Smooth muscle cell (in vitro differentiated cells): ENCODE measurements at regions not wholly inside any gene's neighbourhood (a gene's known extent, or its start where the extent isn't known, plus 50 kb on each side); places are given as distances from the start of the nearest gene placed in this dataset.

Experiments
- DNase-seq: peaks from one replicate; lab custom pipeline; 2025; ENCODE audit not compliant: unreplicated experiment; lab: John Stamatoyannopoulos, UW
- H2AFZ ChIP-seq: fragments of 200-600 bp; sonication (generic); 2 replicates; pipeline ENCODE4 v1.6.0; 2016; ENCODE audit warnings: antibody characterized with exemption, low read depth, mild to moderate bottlenecking
- H3F3A ChIP-seq: fragments of 200-600 bp; sonication (generic); 2 replicates; pipeline ENCODE4 v1.6.0; 2017; ENCODE audit warnings: antibody characterized with exemption, low read depth
- H3K27ac ChIP-seq: fragments of 200-600 bp; sonication (generic); 2 replicates; pipeline ENCODE4 v1.5.1; 2016; ENCODE audit warnings: low read depth, mild to moderate bottlenecking
- H3K27me3 ChIP-seq: fragments of 200-600 bp; sonication (generic); 2 replicates; pipeline ENCODE4 v1.6.1; 2016; ENCODE audit warnings: low read depth, mild to moderate bottlenecking
- H3K36me3 ChIP-seq: fragments of 200-600 bp; sonication (generic); 2 replicates; pipeline ENCODE4 v1.5.1; 2016; ENCODE audit warnings: low read depth
- H3K4me1 ChIP-seq: fragments of 200-600 bp; sonication (generic); 2 replicates; pipeline ENCODE4 v1.5.1; 2016; ENCODE audit warnings: low read depth
- H3K4me2 ChIP-seq: fragments of 200-600 bp; sonication (generic); 2 replicates; pipeline ENCODE4 v1.6.0; 2016; ENCODE audit warnings: mild to moderate bottlenecking
- H3K4me3 ChIP-seq: fragments of 200-600 bp; sonication (generic); 2 replicates; pipeline ENCODE4 v1.5.1; 2016; ENCODE audit warnings: mild to moderate bottlenecking
- H3K79me2 ChIP-seq: fragments of 200-600 bp; sonication (generic); 2 replicates; pipeline ENCODE4 v1.6.0; 2016; ENCODE audit warnings: low read depth, mild to moderate bottlenecking
- H3K9ac ChIP-seq: fragments of 200-600 bp; sonication (generic); 2 replicates; pipeline ENCODE4 v1.6.0; 2016; ENCODE audit warnings: low read depth
- H3K9me3 ChIP-seq: fragments of 200-600 bp; sonication (generic); replicated peaks from 2 replicates; pipeline ENCODE4 v1.5.1; 2016; ENCODE audit warnings: low read depth
- H4K20me1 ChIP-seq: fragments of 200-600 bp; sonication (generic); 2 replicates; pipeline ENCODE4 v1.6.0; 2016; ENCODE audit warnings: low read depth
- WGBS: methylation state at CpG from one replicate; pipeline ENCODE4 v1.1.7; 2016; ENCODE audit warnings: low lambda C conversion rate; 5-methylcytosine and 5-hydroxymethylcytosine counted together
- TF ChIP-seq, protein P1 (sequence below): fragments of 200-600 bp; sonication (generic); IDR thresholded peaks from 2 replicates; pipeline ENCODE4 v1.5.1; 2017; ENCODE audit warnings: borderline replicate concordance, mild to moderate bottlenecking, antibody characterized with exemption; ENCODE audit not compliant: insufficient read depth, poor library complexity, severe bottlenecking

DNA sequence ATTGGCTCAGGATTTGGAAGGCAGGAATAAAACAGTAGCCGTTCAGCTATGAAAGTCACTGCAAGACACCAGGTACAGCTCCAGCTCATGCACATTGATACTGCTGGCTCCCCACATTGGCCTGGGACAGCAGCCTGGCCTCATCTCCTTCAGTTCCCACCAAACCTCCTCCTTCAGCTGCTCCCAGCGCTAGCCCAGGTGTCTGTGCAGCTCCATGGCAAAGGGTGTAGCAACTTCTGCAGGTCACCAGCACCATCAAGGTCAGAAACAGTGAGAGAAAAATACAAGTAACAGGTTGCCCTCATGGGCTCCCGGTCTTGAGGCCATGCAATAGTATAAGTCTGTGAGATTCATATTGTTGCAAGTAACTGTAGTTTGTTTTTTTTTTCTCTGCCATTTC, 216.7 kb upstream of the CTAGE1 start:
- no peaks in the 10 kb centered on the region for H4K20me1 ChIP-seq

DNA sequence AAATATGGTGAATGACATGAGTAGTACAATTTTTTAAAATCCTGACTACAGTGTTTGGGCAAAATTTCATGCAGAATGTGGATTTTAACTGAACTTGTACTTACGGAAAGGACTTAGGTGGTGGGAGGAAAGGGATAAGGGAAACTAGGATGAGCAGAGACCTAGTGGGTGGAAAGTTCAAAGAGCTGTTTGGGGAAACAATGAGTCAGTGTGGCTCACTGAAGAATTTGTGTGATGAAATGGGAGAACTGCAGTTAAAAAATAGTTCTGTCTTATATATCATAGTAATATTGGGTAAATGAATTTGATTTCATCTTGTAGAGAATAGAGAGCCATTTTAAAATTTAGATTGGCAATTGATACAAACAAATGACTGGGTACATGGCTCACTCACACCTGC, 220.1 kb upstream of the CTAGE1 start:
- Histone ChIP-seq H3K36me3 (no peaks in the 10 kb centered on the region), H3F3A (no peaks in the 10 kb centered on the region), H3K9ac (no peak overlapping the region), H3K27ac (peak overlapping the region; percentile 40), H4K20me1 (no peaks in the 10 kb centered on the region), H3K9me3 (peaks cover 6% of the 10 kb centered on the region), H2AFZ (no peak overlapping the region), H3K27me3 (no peaks in the 10 kb centered on the region), H3K4me2 (no peak overlapping the region), H3K4me3 (no peak overlapping the region), H3K79me2 (no peaks in the 10 kb centered on the region), H3K4me1 (no peaks in the 10 kb centered on the region)
- DNase-seq, result no peak
- 41% methylated on average over 1 of the region's 1 CpG for WGBS
- TF ChIP-seq, protein P1, sequence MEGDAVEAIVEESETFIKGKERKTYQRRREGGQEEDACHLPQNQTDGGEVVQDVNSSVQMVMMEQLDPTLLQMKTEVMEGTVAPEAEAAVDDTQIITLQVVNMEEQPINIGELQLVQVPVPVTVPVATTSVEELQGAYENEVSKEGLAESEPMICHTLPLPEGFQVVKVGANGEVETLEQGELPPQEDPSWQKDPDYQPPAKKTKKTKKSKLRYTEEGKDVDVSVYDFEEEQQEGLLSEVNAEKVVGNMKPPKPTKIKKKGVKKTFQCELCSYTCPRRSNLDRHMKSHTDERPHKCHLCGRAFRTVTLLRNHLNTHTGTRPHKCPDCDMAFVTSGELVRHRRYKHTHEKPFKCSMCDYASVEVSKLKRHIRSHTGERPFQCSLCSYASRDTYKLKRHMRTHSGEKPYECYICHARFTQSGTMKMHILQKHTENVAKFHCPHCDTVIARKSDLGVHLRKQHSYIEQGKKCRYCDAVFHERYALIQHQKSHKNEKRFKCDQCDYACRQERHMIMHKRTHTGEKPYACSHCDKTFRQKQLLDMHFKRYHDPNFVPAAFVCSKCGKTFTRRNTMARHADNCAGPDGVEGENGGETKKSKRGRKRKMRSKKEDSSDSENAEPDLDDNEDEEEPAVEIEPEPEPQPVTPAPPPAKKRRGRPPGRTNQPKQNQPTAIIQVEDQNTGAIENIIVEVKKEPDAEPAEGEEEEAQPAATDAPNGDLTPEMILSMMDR, result no peak

More for the DNA sequence above, 216.7 kb upstream of the CTAGE1 start:
- Histone ChIP-seq H3K9me3 (peaks cover 9% of the 10 kb centered on the region), H3K36me3 (no peaks in the 10 kb centered on the region), H3F3A (no peaks in the 10 kb centered on the region), H3K27me3 (no peaks in the 10 kb centered on the region), H3K4me2 (no peak overlapping the region), H3K9ac (no peak overlapping the region), H3K4me1 (no peaks in the 10 kb centered on the region), H3K79me2 (no peaks in the 10 kb centered on the region), H3K4me3 (no peak overlapping the region), H3K27ac (no peak overlapping the region), H2AFZ (no peak overlapping the region)
- WGBS, result 89% methylated on average over 3 of the region's 3 CpGs
- DNase-seq, result no peak
- TF ChIP-seq, protein P1, result no peak

DNA sequence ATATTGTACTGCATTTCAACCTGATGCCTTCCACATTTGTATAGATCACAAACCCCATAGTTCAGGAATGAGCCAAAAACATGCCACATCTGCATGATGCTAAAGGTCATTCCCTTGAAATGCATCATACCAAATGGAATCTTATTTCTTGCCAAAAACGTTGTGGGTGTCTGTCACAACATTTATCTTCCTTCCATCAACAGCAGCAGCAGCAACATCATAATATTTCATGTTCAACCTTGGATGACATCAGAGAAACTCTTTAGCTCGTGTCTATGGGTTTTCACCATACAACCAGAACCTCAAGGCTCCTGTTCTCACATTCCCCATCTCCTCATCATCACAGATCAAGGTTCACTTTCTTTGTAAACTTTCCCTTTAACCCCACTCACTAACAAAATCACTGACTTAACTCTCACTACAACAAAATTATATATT, 221.3 kb upstream of the CTAGE1 start:
- H3K9me3 ChIP-seq, result peaks cover 6% of the 10 kb centered on the region

DNA sequence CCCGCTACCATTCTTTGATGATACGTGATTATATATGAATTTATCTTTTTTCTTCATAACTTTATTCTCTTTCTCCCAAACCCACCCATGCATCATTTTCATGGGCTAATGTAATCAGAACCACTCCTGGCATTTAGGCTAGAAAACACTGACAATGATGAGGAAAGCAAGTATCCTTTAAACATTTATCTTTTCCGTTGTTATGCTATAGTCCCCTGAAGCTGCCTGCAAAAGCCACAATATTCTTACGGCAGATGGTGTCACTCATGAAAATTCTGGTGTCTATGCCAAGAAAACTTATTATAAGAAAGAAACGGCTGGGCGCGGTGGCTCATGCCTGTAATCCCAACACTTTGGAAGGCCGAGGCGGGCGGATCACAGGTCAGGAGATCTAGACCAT, 221.8 kb upstream of the CTAGE1 start:
- no peak overlapping the region for H3K4me2 ChIP-seq
- no peaks in the 10 kb centered on the region for H3K4me1 ChIP-seq
- 86% methylated on average over 9 of the region's 10 CpGs for WGBS
- H3K9ac ChIP-seq, result no peak overlapping the region
- no peak overlapping the region for H3K27ac ChIP-seq
- no peaks in the 10 kb centered on the region for H3K36me3 ChIP-seq
- peaks cover 6% of the 10 kb centered on the region for H3K9me3 ChIP-seq
- H3K79me2 ChIP-seq, result no peaks in the 10 kb centered on the region
- H4K20me1 ChIP-seq, result no peaks in the 10 kb centered on the region
- no peak overlapping the region for H2AFZ ChIP-seq
- no peaks in the 10 kb centered on the region for H3K27me3 ChIP-seq
- H3F3A ChIP-seq, result no peaks in the 10 kb centered on the region
- TF ChIP-seq, protein P1, result no peak
- DNase-seq, result no peak
- H3K4me3 ChIP-seq, result no peak overlapping the region

More for the DNA sequence above, 221.3 kb upstream of the CTAGE1 start:
- Histone ChIP-seq H3K27ac (no peak overlapping the region), H4K20me1 (no peaks in the 10 kb centered on the region), H2AFZ (no peak overlapping the region), H3K36me3 (no peaks in the 10 kb centered on the region), H3K4me1 (no peaks in the 10 kb centered on the region), H3K27me3 (no peaks in the 10 kb centered on the region), H3K4me3 (no peak overlapping the region), H3K9ac (no peak overlapping the region), H3F3A (no peaks in the 10 kb centered on the region), H3K4me2 (no peak overlapping the region), H3K79me2 (no peaks in the 10 kb centered on the region)
- TF ChIP-seq, protein P1, result no peak
- WGBS, result 38% methylated on average over 2 of the region's 2 CpGs
- DNase-seq, result no peak
